ENCODE measurements at regions not wholly inside any gene's neighbourhood (a gene's known extent, or its start where the extent isn't known, plus 50 kb on each side); places are given as distances from the start of the nearest gene placed in this dataset.

DNA sequence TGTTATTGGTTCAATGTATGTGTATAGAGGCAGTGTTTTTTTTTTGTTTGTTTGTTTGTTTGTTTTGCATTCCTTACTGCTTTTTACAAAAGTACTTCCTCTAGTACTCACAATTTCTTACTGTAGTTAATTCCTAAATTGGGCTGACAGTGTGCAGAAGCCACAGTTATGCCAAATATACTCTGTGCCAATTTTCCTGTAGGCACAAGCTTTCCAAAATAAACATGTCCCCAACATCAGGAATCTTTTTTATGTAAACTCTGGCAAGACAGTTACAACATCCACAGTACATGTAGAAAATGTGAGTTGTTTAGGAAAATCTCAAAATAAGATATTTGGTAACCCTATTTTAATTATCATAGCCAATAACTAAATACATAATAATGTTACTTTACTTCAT is 161.6 kb upstream of the TSLP start:
- TF ChIP-seq ZFX (IDR thresholded peaks at IDR 0.05): no peak
- TF ChIP-seq, protein P1, sequence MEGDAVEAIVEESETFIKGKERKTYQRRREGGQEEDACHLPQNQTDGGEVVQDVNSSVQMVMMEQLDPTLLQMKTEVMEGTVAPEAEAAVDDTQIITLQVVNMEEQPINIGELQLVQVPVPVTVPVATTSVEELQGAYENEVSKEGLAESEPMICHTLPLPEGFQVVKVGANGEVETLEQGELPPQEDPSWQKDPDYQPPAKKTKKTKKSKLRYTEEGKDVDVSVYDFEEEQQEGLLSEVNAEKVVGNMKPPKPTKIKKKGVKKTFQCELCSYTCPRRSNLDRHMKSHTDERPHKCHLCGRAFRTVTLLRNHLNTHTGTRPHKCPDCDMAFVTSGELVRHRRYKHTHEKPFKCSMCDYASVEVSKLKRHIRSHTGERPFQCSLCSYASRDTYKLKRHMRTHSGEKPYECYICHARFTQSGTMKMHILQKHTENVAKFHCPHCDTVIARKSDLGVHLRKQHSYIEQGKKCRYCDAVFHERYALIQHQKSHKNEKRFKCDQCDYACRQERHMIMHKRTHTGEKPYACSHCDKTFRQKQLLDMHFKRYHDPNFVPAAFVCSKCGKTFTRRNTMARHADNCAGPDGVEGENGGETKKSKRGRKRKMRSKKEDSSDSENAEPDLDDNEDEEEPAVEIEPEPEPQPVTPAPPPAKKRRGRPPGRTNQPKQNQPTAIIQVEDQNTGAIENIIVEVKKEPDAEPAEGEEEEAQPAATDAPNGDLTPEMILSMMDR (conservative IDR thresholded peaks at IDR 0.05): no peak
- H3K27ac ChIP-seq: no peak overlapping the region

GRCh38 chr5:110913221-110913620 is 158.3 kb upstream of the TSLP start:
- TF ChIP-seq, protein P1 (conservative IDR thresholded peaks at IDR 0.05): no peak
- no peak for TF ChIP-seq ZFX (IDR thresholded peaks at IDR 0.05)
- no peak overlapping the region for H3K27ac ChIP-seq

DNA sequence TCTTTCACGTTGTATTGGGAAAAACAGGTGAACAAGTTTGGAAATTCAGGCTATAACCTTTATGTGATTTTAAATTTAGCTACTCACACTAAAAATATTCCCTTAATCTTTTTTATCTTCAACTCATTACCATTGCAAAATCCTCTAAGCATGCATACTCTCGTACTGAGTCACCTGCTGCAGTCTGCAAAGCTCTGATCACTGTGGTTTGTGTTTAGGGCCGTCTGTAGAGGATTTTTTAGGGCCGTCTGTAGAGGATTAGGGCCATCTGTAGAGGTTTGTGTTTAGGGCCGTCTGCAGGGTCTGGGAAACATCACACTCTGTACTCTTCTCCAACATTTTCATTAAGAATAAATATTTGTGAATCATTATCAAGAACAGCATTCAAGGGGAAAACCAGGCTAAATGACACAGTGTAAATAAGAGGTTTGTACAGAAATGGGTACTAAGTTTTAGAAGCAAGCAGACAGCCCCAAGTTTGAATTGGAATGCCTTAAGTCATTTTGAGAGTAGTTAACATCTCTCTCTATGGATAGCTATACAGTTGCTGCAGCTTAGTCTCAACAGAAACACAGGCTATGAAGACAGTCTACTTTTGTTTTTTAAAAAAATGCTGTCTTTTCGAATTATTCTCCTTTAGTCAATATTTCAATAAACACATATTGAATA is 155.0 kb upstream of the TSLP start:
- H3K27ac ChIP-seq: no peak overlapping the region
- no peak for TF ChIP-seq ZFX (IDR thresholded peaks at IDR 0.05)
- TF ChIP-seq, protein P1 (conservative IDR thresholded peaks at IDR 0.05): no peak

DNA sequence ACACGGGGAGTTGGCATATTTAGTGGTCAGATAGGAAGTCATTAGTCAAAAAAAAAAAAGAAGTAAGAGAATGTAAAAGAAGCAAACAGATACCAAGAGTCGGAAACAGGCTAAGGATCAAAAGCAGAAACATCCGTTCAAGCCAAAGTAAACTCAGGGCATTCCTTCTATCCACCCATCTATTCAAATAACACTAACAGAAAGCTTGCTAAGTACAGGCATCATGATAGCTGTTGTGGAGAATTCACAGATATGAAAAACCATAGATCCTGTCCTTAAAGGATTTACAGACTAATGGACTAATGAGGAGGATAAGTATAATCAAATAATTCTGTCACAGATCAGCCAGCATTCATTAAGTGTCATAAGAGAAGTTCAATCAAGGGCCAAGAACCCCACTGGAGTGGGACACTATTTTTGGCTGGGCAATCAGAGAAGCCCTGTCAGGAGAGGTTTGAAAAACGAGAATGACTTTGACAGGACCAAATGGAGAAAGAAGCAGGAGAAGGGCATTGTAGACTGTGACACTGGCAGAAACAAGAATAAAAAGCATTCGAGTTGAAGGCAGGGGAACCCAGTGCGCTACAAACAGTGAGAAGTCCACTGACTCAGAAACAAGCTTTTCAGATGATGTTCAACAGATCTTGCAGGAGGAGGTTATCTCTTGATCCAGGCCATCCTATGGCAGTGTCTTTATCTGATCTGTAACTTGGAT is 154.2 kb upstream of the TSLP start:
- no peak overlapping the region for H3K27ac ChIP-seq
- TF ChIP-seq, protein P1 (conservative IDR thresholded peaks at IDR 0.05): no peak
- no peak for TF ChIP-seq ZFX (IDR thresholded peaks at IDR 0.05)

DNA sequence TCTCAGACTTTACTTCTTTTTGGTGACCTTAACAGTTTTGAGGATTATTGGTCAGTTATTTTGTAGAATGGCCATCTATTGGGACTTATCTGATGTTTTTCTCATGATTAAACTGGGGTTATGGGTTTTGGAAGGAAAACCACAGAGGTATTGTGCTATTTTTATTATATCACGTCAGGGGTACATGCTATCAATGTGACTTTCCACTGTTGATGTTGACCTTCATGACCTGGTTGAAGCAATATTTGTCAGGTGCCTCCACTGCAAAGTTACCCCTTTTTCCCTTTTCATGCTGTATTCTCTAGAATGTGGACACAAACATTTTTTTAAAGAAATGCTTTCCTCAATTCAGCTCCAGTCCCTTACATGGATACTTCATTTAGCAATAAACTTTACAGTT is 152.8 kb upstream of the TSLP start:
- no peak overlapping the region for H3K27ac ChIP-seq
- TF ChIP-seq ZFX (IDR thresholded peaks at IDR 0.05): no peak

GRCh38 chr5:110923971-110924370 is 147.5 kb upstream of the TSLP start:
- no peak for TF ChIP-seq ZFX (IDR thresholded peaks at IDR 0.05)
- TF ChIP-seq, protein P1 (conservative IDR thresholded peaks at IDR 0.05): no peak
- no peak overlapping the region for H3K27ac ChIP-seq

- no peak for TF ChIP-seq ZFX (IDR thresholded peaks at IDR 0.05)
- TF ChIP-seq, protein P1 (conservative IDR thresholded peaks at IDR 0.05): no peak
- no peak overlapping the region for H3K27ac ChIP-seq
Measured at GRCh38 chr5:110925398-110925797, 146.1 kb upstream of the TSLP start.

Measured in C4-2B (cell line).